ENCODE measurements at regions not wholly inside any gene's neighbourhood (a gene's known extent, or its start where the extent isn't known, plus 50 kb on each side); places are given as distances from the start of the nearest gene placed in this dataset.

DNA sequence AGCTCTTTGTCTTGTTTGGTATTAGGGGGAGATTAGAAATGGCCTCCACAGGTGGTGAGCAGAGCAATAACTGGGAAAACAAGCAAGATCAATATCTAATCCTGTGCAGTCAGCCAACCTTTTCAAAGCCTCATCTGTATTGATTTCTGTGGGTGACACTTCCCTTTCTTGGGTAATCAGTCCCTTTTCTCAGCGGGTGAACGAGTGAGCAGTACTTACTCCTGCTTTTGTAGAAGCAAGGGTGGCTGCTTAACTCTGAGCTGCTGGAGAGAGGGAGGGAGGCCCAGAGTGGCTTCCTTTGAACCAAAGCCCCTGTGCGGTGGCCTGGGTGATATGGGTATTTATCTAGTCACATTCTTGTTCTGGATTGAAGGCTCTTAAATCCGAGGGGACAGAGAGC, 254.8 kb upstream of the CHD6 start:
- TF ChIP-seq NFRKB (IDR thresholded peaks at IDR 0.05) (no peak), L3MBTL2 (conservative IDR thresholded peaks at IDR 0.05) (no peak), SP1 (IDR thresholded peaks at IDR 0.05) (no peak), FOXA1 (IDR thresholded peaks at IDR 0.05) (no peak), CTBP1 (IDR thresholded peaks at IDR 0.05; ENCODE audit: borderline replicate concordance) (no peak), TARDBP (IDR thresholded peaks at IDR 0.05) (no peak), SUZ12 (IDR thresholded peaks at IDR 0.05) (no peak)
